ENCODE measurements at regions not wholly inside any gene's neighbourhood (a gene's known extent, or its start where the extent isn't known, plus 50 kb on each side); places are given as distances from the start of the nearest gene placed in this dataset.

- TF ChIP-seq, protein P1, sequence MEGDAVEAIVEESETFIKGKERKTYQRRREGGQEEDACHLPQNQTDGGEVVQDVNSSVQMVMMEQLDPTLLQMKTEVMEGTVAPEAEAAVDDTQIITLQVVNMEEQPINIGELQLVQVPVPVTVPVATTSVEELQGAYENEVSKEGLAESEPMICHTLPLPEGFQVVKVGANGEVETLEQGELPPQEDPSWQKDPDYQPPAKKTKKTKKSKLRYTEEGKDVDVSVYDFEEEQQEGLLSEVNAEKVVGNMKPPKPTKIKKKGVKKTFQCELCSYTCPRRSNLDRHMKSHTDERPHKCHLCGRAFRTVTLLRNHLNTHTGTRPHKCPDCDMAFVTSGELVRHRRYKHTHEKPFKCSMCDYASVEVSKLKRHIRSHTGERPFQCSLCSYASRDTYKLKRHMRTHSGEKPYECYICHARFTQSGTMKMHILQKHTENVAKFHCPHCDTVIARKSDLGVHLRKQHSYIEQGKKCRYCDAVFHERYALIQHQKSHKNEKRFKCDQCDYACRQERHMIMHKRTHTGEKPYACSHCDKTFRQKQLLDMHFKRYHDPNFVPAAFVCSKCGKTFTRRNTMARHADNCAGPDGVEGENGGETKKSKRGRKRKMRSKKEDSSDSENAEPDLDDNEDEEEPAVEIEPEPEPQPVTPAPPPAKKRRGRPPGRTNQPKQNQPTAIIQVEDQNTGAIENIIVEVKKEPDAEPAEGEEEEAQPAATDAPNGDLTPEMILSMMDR (IDR thresholded peaks at IDR 0.05; ENCODE audit: insufficient read depth, low read depth, low read length), result no peak
- no peak overlapping the region for H3K4me3 ChIP-seq (ENCODE audit: low read depth, low read length)
- no peak for DNase-seq (ENCODE audit: low read depth)
Measured at GRCh38 chr10:74760086-74760979, 66.1 kb upstream of the KAT6B start.

DNA sequence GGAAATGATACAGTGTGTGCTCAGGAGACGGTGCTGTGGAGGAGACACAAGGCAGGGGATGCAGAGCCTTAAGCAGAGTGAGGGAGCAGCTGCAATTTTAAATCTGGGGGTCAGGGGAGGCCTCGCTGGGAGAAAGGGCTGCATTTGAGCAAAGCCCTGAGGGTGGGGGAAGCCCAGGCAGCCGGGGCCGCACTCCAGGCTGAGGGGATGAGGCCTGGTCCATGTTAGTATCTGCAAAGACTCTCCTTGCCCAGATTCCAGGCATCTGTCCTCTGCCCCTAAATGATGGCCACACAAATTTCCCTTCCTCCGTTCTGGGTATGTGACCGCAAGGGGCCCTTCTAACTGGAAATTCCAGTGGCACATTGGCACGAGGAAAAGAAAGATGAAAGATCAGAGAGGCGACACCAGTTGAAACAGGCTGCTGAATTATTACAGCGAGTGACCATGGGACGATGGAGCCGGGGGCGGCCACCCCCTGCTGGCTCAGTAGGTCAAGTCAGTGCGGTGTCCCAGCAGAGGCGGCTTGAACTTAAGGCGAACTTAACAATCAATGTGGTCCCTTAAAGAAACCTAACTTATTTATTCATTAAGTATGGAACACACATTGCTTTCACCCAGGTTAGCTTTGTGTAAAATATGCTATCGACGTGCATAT, 62.3 kb upstream of the KAT6B start:
- no peak for DNase-seq (ENCODE audit: low read depth)
- TF ChIP-seq, protein P1 (IDR thresholded peaks at IDR 0.05; ENCODE audit: insufficient read depth, low read depth, low read length), result no peak
- no peak overlapping the region for H3K4me3 ChIP-seq (ENCODE audit: low read depth, low read length)

GRCh38 chr10:74765465-74765975, 60.9 kb upstream of the KAT6B start:
- no peak overlapping the region for H3K4me3 ChIP-seq (ENCODE audit: low read depth, low read length)
- no peak for DNase-seq (ENCODE audit: low read depth)
- TF ChIP-seq, protein P1 (IDR thresholded peaks at IDR 0.05; ENCODE audit: insufficient read depth, low read depth, low read length), result no peak

GRCh38 chr10:74766501-74766900, 59.9 kb upstream of the KAT6B start:
- TF ChIP-seq, protein P1 (IDR thresholded peaks at IDR 0.05; ENCODE audit: insufficient read depth, low read depth, low read length), result no peak
- DNase-seq (ENCODE audit: low read depth), result no peak
- H3K4me3 ChIP-seq (ENCODE audit: low read depth, low read length), result no peak overlapping the region

DNA sequence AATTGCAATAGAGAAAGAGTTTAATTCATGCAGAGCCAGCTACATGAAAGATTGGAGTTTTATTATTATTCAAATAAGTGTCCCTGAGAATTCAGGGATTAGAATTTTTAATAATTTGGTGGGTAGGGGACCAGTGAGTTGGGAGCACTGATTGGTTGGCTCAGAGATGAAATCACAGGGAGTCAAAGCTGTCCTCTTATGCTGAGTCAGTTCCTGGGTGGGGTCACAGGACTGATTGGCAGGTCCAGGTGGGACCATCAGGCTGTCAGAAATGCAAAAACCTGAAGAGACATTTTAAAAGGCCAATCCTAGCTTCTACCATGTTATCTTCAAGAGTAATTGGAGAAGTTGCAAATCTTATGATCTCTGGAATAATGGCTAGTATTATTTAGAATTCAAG, 56.0 kb upstream of the KAT6B start:
- H3K4me3 ChIP-seq (ENCODE audit: low read depth, low read length), result no peak overlapping the region
- no peak for DNase-seq (ENCODE audit: low read depth)
- TF ChIP-seq, protein P1 (IDR thresholded peaks at IDR 0.05; ENCODE audit: insufficient read depth, low read depth, low read length), result no peak

DNA sequence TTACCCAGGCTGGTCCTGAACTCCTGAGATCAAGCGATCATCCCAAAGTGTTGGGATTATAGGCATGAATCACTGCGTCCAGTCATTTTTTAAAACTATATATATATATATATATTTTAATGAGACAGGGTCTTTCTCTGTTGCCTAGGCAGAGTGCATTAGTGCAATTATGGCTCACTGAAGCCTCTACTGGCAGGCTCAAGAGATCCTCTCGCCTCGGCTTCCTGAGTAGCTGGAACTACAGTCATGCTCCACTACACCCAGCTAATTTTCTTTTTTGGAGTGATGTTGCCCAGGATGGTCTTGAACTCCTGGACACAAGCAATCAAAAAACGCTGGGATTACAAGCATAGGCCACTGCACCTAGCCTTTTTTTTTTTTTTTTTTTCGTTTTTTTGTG, 55.3 kb upstream of the KAT6B start:
- H3K4me3 ChIP-seq (ENCODE audit: low read depth, low read length), result no peak overlapping the region
- TF ChIP-seq, protein P1 (IDR thresholded peaks at IDR 0.05; ENCODE audit: insufficient read depth, low read depth, low read length), result peak; percentile 8
- no peak for DNase-seq (ENCODE audit: low read depth)
